Neutrophil (primary cell): ENCODE measurements at regions not wholly inside any gene's neighbourhood (a gene's known extent, or its start where the extent isn't known, plus 50 kb on each side); places are given as distances from the start of the nearest gene placed in this dataset.

Experiments
- H3K27ac ChIP-seq: fragments of 200-600 bp; sonication (generic); 2 replicates; pipeline ENCODE4 v1.5.1; 2016; ENCODE audit warnings: mild to moderate bottlenecking, moderate library complexity
- H3K27me3 ChIP-seq: fragments of 200-600 bp; sonication (generic); 2 replicates; pipeline ENCODE4 v1.6.0; 2016; ENCODE audit warnings: mild to moderate bottlenecking
- H3K36me3 ChIP-seq: fragments of 200-600 bp; sonication (generic); 2 replicates; pipeline ENCODE4 v1.5.1; 2017
- H3K4me1 ChIP-seq, 2 experiments: fragments of 200-600 bp in 1 of 2; sonication (generic) in 1 of 2; 1 replicate in 1 of 2; 2 replicates in 1 of 2; pipeline versions ENCODE4 v1.5.1 to v1.6.1; 2013 to 2016; ENCODE audit warnings: low read depth in 1 of 2, low read length in 1 of 2, mild to moderate bottlenecking in 1 of 2, moderate library complexity in 1 of 2; ENCODE audit not compliant: control insufficient read depth in 1 of 2, insufficient read depth in 1 of 2
- H3K4me3 ChIP-seq, 2 experiments: fragments of 200-600 bp in 1 of 2; sonication (generic) in 1 of 2; 1 replicate in 1 of 2; 2 replicates in 1 of 2; pipeline ENCODE4 v1.5.1; 2013 to 2016; ENCODE audit warnings: low read depth in 1 of 2, low read length in 1 of 2, mild to moderate bottlenecking in 1 of 2, moderate library complexity in 1 of 2
- H3K9me3 ChIP-seq: fragments of 200-600 bp; sonication (generic); 2 replicates; pipeline ENCODE4 v1.5.1; 2016
- TF ChIP-seq, protein P1 (sequence below): fragments of 200-600 bp; sonication (generic); IDR thresholded peaks from 2 replicates; pipeline ENCODE4 v1.5.1; 2016; ENCODE audit warnings: antibody characterized with exemption

DNA sequence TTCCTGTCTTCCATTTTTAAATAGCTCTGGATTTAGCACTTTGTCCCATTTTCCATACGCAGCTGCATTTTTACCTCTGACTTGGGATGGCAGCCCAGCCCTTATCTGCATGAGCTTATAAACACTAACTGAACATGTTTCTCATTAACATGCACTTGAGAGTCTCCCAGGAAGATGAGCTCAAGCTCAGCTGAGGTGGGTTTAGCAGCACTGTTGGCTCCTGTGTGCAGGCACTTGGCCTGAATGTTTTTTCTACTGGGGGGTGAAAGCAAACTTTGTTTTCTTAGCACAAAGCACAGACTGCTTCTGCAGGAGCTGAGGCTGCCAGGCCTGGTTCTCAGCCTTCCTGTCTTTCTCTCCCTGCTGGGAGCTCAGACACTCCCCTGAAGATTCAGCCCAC lies 1093.6 kb upstream of the AUTS2 start:
- no peak overlapping the region for H3K4me3 ChIP-seq

DNA sequence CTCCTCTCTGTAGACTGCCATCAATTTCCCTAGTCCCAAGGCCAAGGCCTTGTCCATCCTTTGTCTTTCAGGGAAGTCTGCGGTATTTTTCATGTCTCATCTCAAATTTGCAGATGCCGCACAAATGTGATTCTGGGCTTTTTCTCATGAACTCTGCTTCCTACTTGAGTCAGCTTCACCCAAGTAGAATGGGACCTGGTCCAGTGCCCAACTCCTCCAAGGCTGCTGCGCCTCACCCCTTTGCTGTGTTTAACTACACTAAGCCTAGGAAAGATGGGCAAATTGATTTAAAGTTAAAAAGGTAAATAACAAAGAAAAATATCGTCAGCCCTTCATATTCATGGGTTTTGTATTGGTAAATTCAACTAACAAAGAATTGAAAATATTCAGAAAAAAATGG lies 1092.6 kb upstream of the AUTS2 start:
- TF ChIP-seq, protein P1, sequence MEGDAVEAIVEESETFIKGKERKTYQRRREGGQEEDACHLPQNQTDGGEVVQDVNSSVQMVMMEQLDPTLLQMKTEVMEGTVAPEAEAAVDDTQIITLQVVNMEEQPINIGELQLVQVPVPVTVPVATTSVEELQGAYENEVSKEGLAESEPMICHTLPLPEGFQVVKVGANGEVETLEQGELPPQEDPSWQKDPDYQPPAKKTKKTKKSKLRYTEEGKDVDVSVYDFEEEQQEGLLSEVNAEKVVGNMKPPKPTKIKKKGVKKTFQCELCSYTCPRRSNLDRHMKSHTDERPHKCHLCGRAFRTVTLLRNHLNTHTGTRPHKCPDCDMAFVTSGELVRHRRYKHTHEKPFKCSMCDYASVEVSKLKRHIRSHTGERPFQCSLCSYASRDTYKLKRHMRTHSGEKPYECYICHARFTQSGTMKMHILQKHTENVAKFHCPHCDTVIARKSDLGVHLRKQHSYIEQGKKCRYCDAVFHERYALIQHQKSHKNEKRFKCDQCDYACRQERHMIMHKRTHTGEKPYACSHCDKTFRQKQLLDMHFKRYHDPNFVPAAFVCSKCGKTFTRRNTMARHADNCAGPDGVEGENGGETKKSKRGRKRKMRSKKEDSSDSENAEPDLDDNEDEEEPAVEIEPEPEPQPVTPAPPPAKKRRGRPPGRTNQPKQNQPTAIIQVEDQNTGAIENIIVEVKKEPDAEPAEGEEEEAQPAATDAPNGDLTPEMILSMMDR: no peak
- Histone ChIP-seq H3K27ac (no peak overlapping the region), H3K36me3 (no peaks in the 10 kb centered on the region), H3K27me3 (no peaks in the 10 kb centered on the region), H3K4me3 (no peak overlapping the region), H3K4me1 (no peaks in the 10 kb centered on the region), H3K9me3 (peaks cover 3% of the 10 kb centered on the region)

More for the DNA sequence above, 1093.6 kb upstream of the AUTS2 start:
- TF ChIP-seq, protein P1: no peak
- no peaks in the 10 kb centered on the region for H3K4me1 ChIP-seq
- no peaks in the 10 kb centered on the region for H3K27me3 ChIP-seq
- H3K27ac ChIP-seq: no peak overlapping the region
- H3K9me3 ChIP-seq: peaks cover 2% of the 10 kb centered on the region
- H3K36me3 ChIP-seq: no peaks in the 10 kb centered on the region

DNA sequence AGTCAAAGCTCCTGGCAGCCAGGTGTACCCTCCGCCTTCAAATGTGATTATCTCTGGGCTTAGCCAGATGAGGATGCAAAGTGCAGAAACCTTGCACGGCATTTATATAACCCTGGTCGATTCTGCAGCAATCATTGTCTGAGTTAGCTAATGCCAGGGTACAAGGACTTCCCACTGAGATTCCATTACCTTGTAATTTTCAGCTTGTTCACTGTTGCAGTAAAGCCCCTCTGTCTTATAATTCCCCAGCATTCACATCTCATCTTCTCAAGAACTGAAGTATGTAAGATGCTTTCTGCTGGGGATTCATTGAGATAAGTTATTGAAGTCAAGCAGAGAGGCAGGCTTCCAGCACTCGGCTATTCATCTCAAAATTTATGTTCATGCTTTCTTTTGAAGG lies 1090.6 kb upstream of the AUTS2 start:
- Histone ChIP-seq H3K9me3 (peaks cover 3% of the 10 kb centered on the region), H3K36me3 (no peaks in the 10 kb centered on the region), H3K27me3 (no peaks in the 10 kb centered on the region), H3K27ac (no peak overlapping the region), H3K4me1 (no peaks in the 10 kb centered on the region), H3K4me3 (no peak overlapping the region)
- TF ChIP-seq, protein P1: no peak

DNA sequence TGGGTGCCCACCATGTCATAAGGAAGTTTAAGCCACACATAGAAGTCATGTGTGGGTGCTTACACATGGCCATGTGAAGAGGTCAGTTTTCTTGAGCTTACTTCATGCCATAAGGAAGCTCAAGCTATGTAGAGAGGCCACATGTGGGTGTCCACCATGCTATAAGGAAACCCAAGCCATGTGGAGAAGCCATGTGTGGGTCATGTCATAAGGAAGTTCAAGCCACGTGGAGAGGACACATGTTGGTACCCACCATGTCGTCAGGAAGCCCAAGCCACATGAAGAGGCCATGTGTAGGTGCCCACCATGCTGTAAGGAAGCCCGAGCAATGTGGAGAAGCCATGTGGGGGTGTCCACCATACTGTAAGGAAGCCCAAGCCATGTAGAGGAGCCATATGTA lies 1089.2 kb upstream of the AUTS2 start:
- TF ChIP-seq, protein P1: no peak
- no peak overlapping the region for H3K4me3 ChIP-seq
- H3K9me3 ChIP-seq: peaks cover 3% of the 10 kb centered on the region
- H3K36me3 ChIP-seq: no peaks in the 10 kb centered on the region
- no peaks in the 10 kb centered on the region for H3K4me1 ChIP-seq
- no peak overlapping the region for H3K27ac ChIP-seq
- no peaks in the 10 kb centered on the region for H3K27me3 ChIP-seq

DNA sequence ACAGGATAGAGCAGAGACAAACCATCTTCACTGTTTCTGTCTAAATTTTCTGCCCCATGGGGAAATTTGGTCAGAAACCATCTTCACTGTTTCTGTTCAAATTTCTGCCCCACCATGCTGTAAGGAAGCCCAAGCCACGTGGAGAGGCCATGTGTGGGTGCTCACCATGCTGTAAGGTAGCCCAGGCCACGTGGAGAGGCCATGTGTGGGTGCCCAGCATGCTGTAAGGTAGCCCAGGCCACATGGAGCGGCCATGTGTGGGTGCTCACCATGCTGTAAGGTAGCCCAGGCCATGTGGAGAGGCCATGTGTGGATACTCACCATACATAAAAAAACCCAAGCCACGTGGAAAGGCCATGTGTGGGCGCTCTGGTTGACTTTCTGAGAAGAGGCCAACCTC lies 1088.7 kb upstream of the AUTS2 start:
- no peaks in the 10 kb centered on the region for H3K36me3 ChIP-seq
- TF ChIP-seq, protein P1: no peak
- H3K27ac ChIP-seq: no peak overlapping the region
- H3K4me3 ChIP-seq: no peak overlapping the region
- H3K9me3 ChIP-seq: peaks cover 3% of the 10 kb centered on the region
- no peaks in the 10 kb centered on the region for H3K27me3 ChIP-seq
- H3K4me1 ChIP-seq: no peaks in the 10 kb centered on the region

DNA sequence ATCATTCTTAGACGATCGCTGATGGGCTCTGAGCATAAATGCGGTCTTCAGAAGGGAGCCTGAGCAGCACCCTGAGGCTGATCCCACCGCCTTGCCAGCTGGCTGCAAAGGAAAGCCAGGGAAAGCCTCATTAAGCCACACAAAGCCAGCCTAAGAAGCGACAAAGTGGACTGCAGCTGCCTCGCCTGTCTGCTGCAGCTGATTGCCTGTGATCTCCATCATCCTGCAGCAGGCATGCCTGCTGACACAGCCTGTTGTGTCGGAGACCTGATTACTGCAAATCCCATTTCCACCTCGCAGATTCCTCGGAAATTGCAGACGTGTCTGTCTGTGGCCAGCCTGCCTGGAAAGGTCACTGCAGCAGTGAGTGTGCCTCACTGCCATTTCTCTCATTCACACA lies 1087.0 kb upstream of the AUTS2 start:
- H3K27me3 ChIP-seq: no peaks in the 10 kb centered on the region
- no peak overlapping the region for H3K4me3 ChIP-seq
- H3K27ac ChIP-seq: no peak overlapping the region
- TF ChIP-seq, protein P1: no peak
- peaks cover 3% of the 10 kb centered on the region for H3K9me3 ChIP-seq
- H3K4me1 ChIP-seq: no peaks in the 10 kb centered on the region
- no peaks in the 10 kb centered on the region for H3K36me3 ChIP-seq
